Caco-2 (cell line): ENCODE measurements at regions not wholly inside any gene's neighbourhood (a gene's known extent, or its start where the extent isn't known, plus 50 kb on each side); places are given as distances from the start of the nearest gene placed in this dataset.

Source experiments
- BruUV-seq: library from RNA; stranded (reverse); fragments of 400-500 nt; replicated peaks from 2 replicates; lab custom pipeline; 2021; lab: Mats Ljungman, UMichigan
- CTCF ChIA-PET: fragments of 300-600 bp; sonication (Branson Sonifier 250); formaldehyde crosslinking; loops from one replicate; lab custom pipeline; 2022; ENCODE audit warnings: antibody characterized with exemption; lab: Charles Lee
- POLR2A ChIA-PET: fragments of 300-600 bp; sonication (Branson Sonifier 250); formaldehyde crosslinking; loops from one replicate; lab custom pipeline; 2022; ENCODE audit warnings: antibody characterized with exemption; lab: Charles Lee
- DNase-seq, 2 experiments: peaks; one replicate each; pipeline versions ENCODE4 v3.0.0 to v3.0.0-alpha.2; 2020 to 2022
- H3K27me3 ChIP-seq: replicated peaks from 2 replicates; pipeline ENCODE4 v1.6.0; 2011; ENCODE audit warnings: low read length; ENCODE audit not compliant: control insufficient read depth, insufficient read depth
- H3K36me3 ChIP-seq: 2 replicates; pipeline ENCODE4 v1.5.1; 2011; ENCODE audit warnings: low read length; ENCODE audit not compliant: control insufficient read depth, insufficient read depth
- H3K4me1 ChIP-seq: fragments of 250-450 bp; sonication (Bioruptor Pico); 2 replicates; pipeline ENCODE4 v1.5.1; 2020; ENCODE audit warnings: mild to moderate bottlenecking
- H3K4me3 ChIP-seq: 2 replicates; pipeline ENCODE4 v1.5.1; 2011; ENCODE audit warnings: low read depth, mild to moderate bottlenecking, control low read depth, low read length
- H3K9me3 ChIP-seq: fragments of 250-450 bp; sonication (Bioruptor Pico); 2 replicates; pipeline ENCODE4 v1.5.1; 2020; ENCODE audit warnings: mild to moderate bottlenecking, moderate library complexity
- H3K27ac Mint-ChIP-seq: one replicate; pipeline ENCODE4 v1.8.0; 2022; ENCODE audit warnings: mixed read lengths; ENCODE audit not compliant: unreplicated experiment
- H3K27me3 Mint-ChIP-seq: one replicate; pipeline ENCODE4 v1.8.0; 2022; ENCODE audit warnings: mixed read lengths; ENCODE audit not compliant: insufficient read depth, unreplicated experiment
- H3K36me3 Mint-ChIP-seq: one replicate; pipeline ENCODE4 v1.8.0; 2022; ENCODE audit warnings: mild to moderate bottlenecking, mixed read lengths; ENCODE audit not compliant: insufficient read depth, unreplicated experiment
- H3K4me1 Mint-ChIP-seq: one replicate; pipeline ENCODE4 v1.8.0; 2022; ENCODE audit warnings: low read depth, mixed read lengths; ENCODE audit not compliant: unreplicated experiment
- H3K4me3 Mint-ChIP-seq: one replicate; pipeline ENCODE4 v1.8.0; 2022; ENCODE audit warnings: mild to moderate bottlenecking, moderate library complexity, mixed read lengths; ENCODE audit not compliant: unreplicated experiment
- H3K9me3 Mint-ChIP-seq: one replicate; pipeline ENCODE4 v1.8.0; 2022; ENCODE audit warnings: mixed read lengths; ENCODE audit not compliant: unreplicated experiment
- CTCF ChIP-seq, 2 experiments: fragments of 200-600 bp in 1 of 2; IDR thresholded peaks; 1 replicate in 1 of 2; 2 replicates in 1 of 2; pipeline versions ENCODE4 v1.5.1 to v1.8.0; 2011 to 2022; ENCODE audit warnings: antibody characterized with exemption in 1 of 2, control low read depth in 1 of 2, inconsistent platforms in 1 of 2, low read depth in 1 of 2, low read length in 1 of 2, mild to moderate bottlenecking in 1 of 2, moderate library complexity in 1 of 2; ENCODE audit not compliant: insufficient read depth in 1 of 2, severe bottlenecking in 1 of 2, unreplicated experiment in 1 of 2
- intact Hi-C: fragments of 100-400 bp; cut with micrococcal nuclease; formaldehyde crosslinking; loops from one replicate; pipeline ENCODE4 v1.10.0; 2022; ENCODE audit not compliant: unreplicated experiment

- H3K4me3 Mint-ChIP-seq, result no peak overlapping the region
- intact Hi-C loops, result no loop called here
- Histone ChIP-seq H3K27me3 (no peaks in the 10 kb centered on the region), H3K36me3 (no peaks in the 10 kb centered on the region), H3K4me1 (peaks cover 8% of the 10 kb centered on the region; the same call in 1 of the 2 replicates), H3K9me3 (no peaks in the 10 kb centered on the region), H3K4me3 (no peak overlapping the region)
- DNase-seq, result no peak
- no peaks in the 10 kb centered on the region for H3K4me1 Mint-ChIP-seq
- TF ChIP-seq CTCF (IDR thresholded peaks at IDR 0.05; ENCODE audit: insufficient read depth in 1 of 2, low read depth in 1 of 2, low read length in 1 of 2, severe bottlenecking in 1 of 2, unreplicated experiment in 1 of 2), result no peak
- POLR2A ChIA-PET, result no interaction called here
- CTCF ChIA-PET, result no interaction called here
- no peaks in the 10 kb centered on the region for H3K36me3 Mint-ChIP-seq
- no TSS peak for BruUV-seq
- no peak overlapping the region for H3K27ac Mint-ChIP-seq
- H3K27me3 Mint-ChIP-seq, result peaks cover 6% of the 10 kb centered on the region
- no peaks in the 10 kb centered on the region for H3K9me3 Mint-ChIP-seq
Measured at GRCh38 chr13:97520061-97520460, 86.1 kb downstream of the RAP2A start.

GRCh38 chr13:97520866-97521265 lies 86.9 kb downstream of the RAP2A start:
- Histone ChIP-seq H3K4me3 (no peak overlapping the region), H3K36me3 (no peaks in the 10 kb centered on the region), H3K27me3 (no peaks in the 10 kb centered on the region), H3K4me1 (peaks cover 8% of the 10 kb centered on the region; the same call in 1 of the 2 replicates), H3K9me3 (no peaks in the 10 kb centered on the region)
- no peak for TF ChIP-seq CTCF (IDR thresholded peaks at IDR 0.05; ENCODE audit: insufficient read depth in 1 of 2, low read depth in 1 of 2, low read length in 1 of 2, severe bottlenecking in 1 of 2, unreplicated experiment in 1 of 2)
- DNase-seq, result no peak
- peaks cover 6% of the 10 kb centered on the region for H3K27me3 Mint-ChIP-seq
- CTCF ChIA-PET, result no interaction called here
- H3K4me3 Mint-ChIP-seq, result no peak overlapping the region
- H3K27ac Mint-ChIP-seq, result no peak overlapping the region
- no peaks in the 10 kb centered on the region for H3K4me1 Mint-ChIP-seq
- no peaks in the 10 kb centered on the region for H3K36me3 Mint-ChIP-seq
- H3K9me3 Mint-ChIP-seq, result no peaks in the 10 kb centered on the region
- intact Hi-C loops, result no loop called here
- POLR2A ChIA-PET, result no interaction called here
- BruUV-seq, result no TSS peak

- H3K27me3 Mint-ChIP-seq, result peaks cover 3% of the 10 kb centered on the region
- CTCF ChIA-PET, result no interaction called here
- Histone ChIP-seq H3K4me3 (no peak overlapping the region), H3K4me1 (peaks cover 8% of the 10 kb centered on the region; the same call in 1 of the 2 replicates), H3K27me3 (no peaks in the 10 kb centered on the region), H3K36me3 (no peaks in the 10 kb centered on the region), H3K9me3 (no peaks in the 10 kb centered on the region)
- H3K9me3 Mint-ChIP-seq, result no peaks in the 10 kb centered on the region
- H3K4me1 Mint-ChIP-seq, result no peaks in the 10 kb centered on the region
- H3K4me3 Mint-ChIP-seq, result no peak overlapping the region
- no peak for TF ChIP-seq CTCF (IDR thresholded peaks at IDR 0.05; ENCODE audit: insufficient read depth in 1 of 2, low read depth in 1 of 2, low read length in 1 of 2, severe bottlenecking in 1 of 2, unreplicated experiment in 1 of 2)
- BruUV-seq, result no TSS peak
- DNase-seq, result no peak
- POLR2A ChIA-PET, result no interaction called here
- intact Hi-C loops, result no loop called here
- no peak overlapping the region for H3K27ac Mint-ChIP-seq
- H3K36me3 Mint-ChIP-seq, result no peaks in the 10 kb centered on the region
Measured at GRCh38 chr13:97521726-97522125, 87.8 kb downstream of the RAP2A start.
